IMR-90 (cell line): ENCODE measurements at regions not wholly inside any gene's neighbourhood (a gene's known extent, or its start where the extent isn't known, plus 50 kb on each side); places are given as distances from the start of the nearest gene placed in this dataset.

Experiments used
- ATAC-seq: fragments of 200-7000 bp; cut with Tn5 transposase; 2 replicates; pipeline ENCODE4 v1.9.1; 2020; ENCODE audit warnings: low read depth, mild to moderate bottlenecking, moderate library complexity
- BruUV-seq: library from RNA; stranded (reverse); fragments of 400-500 nt; replicated peaks from 2 replicates; lab custom pipeline; 2021; lab: Mats Ljungman, UMichigan
- CTCF ChIA-PET: fragments of 300-600 bp; formaldehyde crosslinking; extraction: SDS; loops from one replicate; lab custom pipeline; 2021; ENCODE audit warnings: antibody characterized with exemption; lab: Yijun Ruan, JAX
- POLR2A ChIA-PET: fragments of 300-600 bp; sonication (Branson Sonifier 250); formaldehyde crosslinking; loops from one replicate; lab custom pipeline; 2022; ENCODE audit warnings: antibody characterized with exemption; ENCODE audit not compliant: unreplicated experiment; lab: Charles Lee
- DNase-seq: peaks from one replicate; pipeline ENCODE4 v3.0.0; 2013
- H2AFZ ChIP-seq: replicated peaks from 2 replicates; pipeline ENCODE3; 2013; ENCODE audit warnings: low read length, mild to moderate bottlenecking; ENCODE audit not compliant: poor library complexity
- H2AK5ac ChIP-seq: 2 replicates; pipeline ENCODE4 v1.6.1; 2013; ENCODE audit warnings: low read depth, low read length, inconsistent platforms
- H2AK9ac ChIP-seq: replicated peaks from 2 replicates; pipeline ENCODE3; 2013; ENCODE audit warnings: mild to moderate bottlenecking, low read depth, low read length, moderate library complexity; ENCODE audit not compliant: poor library complexity
- H2BK120ac ChIP-seq: 2 replicates; pipeline ENCODE4 v1.6.1; 2013; ENCODE audit warnings: low read depth, low read length, inconsistent platforms
- H2BK15ac ChIP-seq: 3 replicates; pipeline ENCODE4 v1.6.1; 2013; ENCODE audit warnings: low read depth, low read length, inconsistent platforms
- H2BK20ac ChIP-seq: 2 replicates; pipeline ENCODE4 v1.6.1; 2013; ENCODE audit warnings: low read depth, mild to moderate bottlenecking, inconsistent platforms, low read length, moderate library complexity
- H2BK5ac ChIP-seq: 2 replicates; pipeline ENCODE4 v1.6.1; 2013; ENCODE audit warnings: mild to moderate bottlenecking, low read depth, low read length, inconsistent platforms; ENCODE audit not compliant: poor library complexity, severe bottlenecking
- H3K14ac ChIP-seq: replicated peaks from 2 replicates; pipeline ENCODE4 v1.6.1; 2013; ENCODE audit warnings: low read depth, low read length, inconsistent platforms
- H3K18ac ChIP-seq: 2 replicates; pipeline ENCODE4 v1.6.1; 2013; ENCODE audit warnings: low read depth, low read length, control low read depth
- H3K23ac ChIP-seq: 2 replicates; pipeline ENCODE4 v1.6.1; 2013; ENCODE audit warnings: low read depth, low read length, inconsistent platforms
- H3K27ac ChIP-seq: 2 replicates; pipeline ENCODE4 v1.5.1; 2013; ENCODE audit warnings: mild to moderate bottlenecking, control low read depth, low read length; ENCODE audit not compliant: insufficient read depth
- H3K27me3 ChIP-seq: 2 replicates; pipeline ENCODE4 v1.6.1; 2013; ENCODE audit warnings: low read length; ENCODE audit not compliant: control insufficient read depth, insufficient read depth
- H3K36me3 ChIP-seq: 2 replicates; pipeline ENCODE4 v1.6.1; 2013; ENCODE audit warnings: low read length, mixed read lengths; ENCODE audit not compliant: control insufficient read depth, insufficient read depth
- H3K4ac ChIP-seq: 2 replicates; pipeline ENCODE4 v1.6.1; 2013; ENCODE audit warnings: low read depth, low read length, inconsistent platforms
- H3K4me1 ChIP-seq: 2 replicates; pipeline ENCODE4 v1.6.1; 2013; ENCODE audit warnings: low read length, mixed read lengths; ENCODE audit not compliant: control insufficient read depth, insufficient read depth
- H3K4me2 ChIP-seq: 2 replicates; pipeline ENCODE4 v1.6.1; 2013; ENCODE audit warnings: low read depth, mild to moderate bottlenecking, control low read depth, low read length, moderate library complexity
- H3K4me3 ChIP-seq: 2 replicates; pipeline ENCODE4 v1.5.1; 2013; ENCODE audit warnings: low read depth, mild to moderate bottlenecking, control low read depth, low read length, moderate library complexity; ENCODE audit not compliant: insufficient read depth
- H3K56ac ChIP-seq: 2 replicates; pipeline ENCODE4 v1.6.1; 2013; ENCODE audit warnings: low read length, inconsistent platforms; ENCODE audit not compliant: insufficient read depth; ENCODE audit errors: extremely low read depth
- H3K79me1 ChIP-seq, 2 experiments: 2 replicates each; pipeline ENCODE4 v1.6.1; 2013; ENCODE audit warnings: low read length in 2 of 2, inconsistent platforms in 1 of 2, low read depth in 1 of 2
- H3K9ac ChIP-seq: 2 replicates; pipeline ENCODE4 v1.6.1; 2013; ENCODE audit warnings: low read depth, low read length, control low read depth
- H3K9me1 ChIP-seq: 2 replicates; pipeline ENCODE4 v1.6.1; 2013; ENCODE audit warnings: low read length, inconsistent platforms; ENCODE audit not compliant: insufficient read depth
- H3K9me3 ChIP-seq: 2 replicates; pipeline ENCODE4 v1.6.1; 2013; ENCODE audit warnings: low read length; ENCODE audit not compliant: control insufficient read depth, insufficient read depth
- H4K20me1 ChIP-seq: 2 replicates; pipeline ENCODE4 v1.6.1; 2013; ENCODE audit warnings: low read length, inconsistent platforms; ENCODE audit not compliant: insufficient read depth
- H4K5ac ChIP-seq: 2 replicates; pipeline ENCODE4 v1.6.1; 2013; ENCODE audit warnings: mild to moderate bottlenecking, low read depth, low read length, control low read depth
- H4K8ac ChIP-seq, 2 experiments: 2 replicates each; pipeline ENCODE4 v1.6.1; 2013; ENCODE audit warnings: low read depth in 2 of 2, low read length in 2 of 2, control low read depth in 1 of 2, inconsistent platforms in 1 of 2
- H4K91ac ChIP-seq: 2 replicates; pipeline ENCODE4 v1.6.1; 2013; ENCODE audit warnings: low read depth, low read length, inconsistent platforms; ENCODE audit not compliant: insufficient read depth
- ELK1 ChIP-seq: fragments of 150-350 bp; IDR thresholded peaks from 2 replicates; pipeline ENCODE4 v1.6.1; 2016; ENCODE audit warnings: low read depth, mild to moderate bottlenecking, low read length, moderate library complexity, borderline replicate concordance
- FOS ChIP-seq: fragments of 150-350 bp; IDR thresholded peaks from 2 replicates; pipeline ENCODE4 v1.6.1; 2016; ENCODE audit warnings: low read depth, low read length
- POLR2A ChIP-seq: IDR thresholded peaks from 2 replicates; pipeline ENCODE4 v1.6.1; 2012; ENCODE audit warnings: mild to moderate bottlenecking, low read depth, low read length
- RAD21 ChIP-seq: IDR thresholded peaks from 2 replicates; pipeline ENCODE4 v1.6.1; 2012; ENCODE audit warnings: low read length, improper control_type of control experiment
- WGBS, 2 experiments: methylation state at CpG; one replicate each; pipeline versions ENCODE4 v1.1.5 to v1.1.7; 2013; ENCODE audit warnings: missing lambda C conversion rate in 2 of 2; ENCODE audit not compliant: insufficient read length in 1 of 2; ENCODE audit errors: extremely low coverage in 2 of 2; 5-methylcytosine and 5-hydroxymethylcytosine counted together
- dilution Hi-C: fragments of 300-500 bp; cut with HindIII; formaldehyde crosslinking; loops from one replicate; pipeline ENCODE4 v1.14.3; 2018; ENCODE audit warnings: low sequenced_read_pairs; ENCODE audit not compliant: unreplicated experiment
- in situ Hi-C: fragments of 300-500 bp; cut with MboI; formaldehyde crosslinking; loops from 3 replicates; pipeline ENCODE4 v1.14.3; 2019; ENCODE audit warnings: low sequenced_read_pairs, inconsistent platforms, mixed read lengths
- intact Hi-C: fragments of 100-400 bp; cut with micrococcal nuclease; formaldehyde crosslinking; loops from 2 replicates; pipeline ENCODE4 v1.10.0; 2022

DNA sequence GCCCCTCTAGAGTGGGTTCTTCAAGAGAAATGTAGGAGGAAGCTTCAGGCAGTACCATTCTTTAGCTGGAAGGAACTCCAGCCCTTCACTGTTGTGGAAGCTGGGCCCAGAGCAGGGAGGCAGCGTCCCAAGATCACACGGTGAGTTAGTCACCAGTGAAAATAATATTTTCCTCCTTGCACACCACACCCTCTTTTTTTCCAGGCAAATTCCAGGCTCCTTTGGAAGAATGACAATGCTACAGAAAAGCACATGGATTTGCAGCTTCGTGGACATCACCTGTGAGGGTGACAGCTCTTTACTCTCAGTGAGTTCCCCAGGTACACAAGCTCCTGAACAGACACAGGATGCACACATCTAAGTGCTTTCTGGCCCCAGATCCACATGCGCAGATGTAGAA, 157.1 kb downstream of the COL6A3 start:
- intact Hi-C loops = loop anchor here (2.0 to 5.0 kb wide), 6 partner anchors 24 to 155 kb away; partner anchors contain the start of gene COL6A3
- ChIA-PET CTCF (no interaction called here), POLR2A (interaction anchor here (0.6 to 1.9 kb wide), 9 partner anchors 23 to 91 kb away, joined by 3 to 9 read pairs (median 3); no protein-coding TSS in a partner anchor)
- H3K9ac ChIP-seq = peak overlapping the region; percentile 87
- H2AK5ac ChIP-seq = peak overlapping the region; percentile 99
- peaks cover 43% of the 10 kb centered on the region for H3K4me1 ChIP-seq
- H3K4me3 ChIP-seq = no peak overlapping the region
- H2AFZ ChIP-seq = peak overlapping the region; percentile 69
- DNase-seq = peak; percentile 86
- peak overlapping the region; percentile 99 for H3K14ac ChIP-seq
- peak overlapping the region; percentile 99 for H2BK15ac ChIP-seq
- peak overlapping the region; percentile 99 for H2BK20ac ChIP-seq
- dilution Hi-C loops = no loop called here
- peak overlapping the region; percentile 98 for H3K56ac ChIP-seq
- H4K8ac ChIP-seq = peak overlapping the region; percentile 94 to 97
- H2AK9ac ChIP-seq = peak overlapping the region; percentile 97
- no TSS peak for BruUV-seq
- peak overlapping the region; percentile 95 for H3K27ac ChIP-seq
- H3K4ac ChIP-seq = peak overlapping the region; percentile 100
- H3K79me1 ChIP-seq = peaks cover 18 to 39% of the 10 kb centered on the region in 2 experiments
- peak overlapping the region; percentile 92 for H3K18ac ChIP-seq
- H3K4me2 ChIP-seq = peak overlapping the region; percentile 2; the same call in 1 of the 2 replicates
- no peaks in the 10 kb centered on the region for H4K20me1 ChIP-seq
- peak overlapping the region; percentile 99 for H4K91ac ChIP-seq
- no peaks in the 10 kb centered on the region for H3K27me3 ChIP-seq
- peak overlapping the region; percentile 98 for H3K23ac ChIP-seq
- peak overlapping the region; percentile 99 for H2BK120ac ChIP-seq
- H4K5ac ChIP-seq = peak overlapping the region; percentile 94
- H3K9me1 ChIP-seq = peaks cover 33% of the 10 kb centered on the region
- peak; percentile 48 for ATAC-seq
- in situ Hi-C loops = no loop called here
- H2BK5ac ChIP-seq = peak overlapping the region; percentile 95
- TF ChIP-seq RAD21 = no peak
- TF ChIP-seq ELK1 = no peak
- TF ChIP-seq FOS = 0 out of 2 replicates have a peak, but pooled peaks have one; percentile 17
- 0 out of 2 replicates have a peak, but pooled peaks have one; percentile 21 for TF ChIP-seq POLR2A
- WGBS, 2 experiments = no CpG with 5 or more reads among the region's 4 CpGs
- no peaks in the 10 kb centered on the region for H3K36me3 ChIP-seq
- H3K9me3 ChIP-seq = no peaks in the 10 kb centered on the region
